NCI-H187 (cell line): ENCODE measurements at regions not wholly inside any gene's neighbourhood (a gene's known extent, or its start where the extent isn't known, plus 50 kb on each side); places are given as distances from the start of the nearest gene placed in this dataset.
"Not testable (repeated sequence)": the region's sequence is repeated elsewhere in the genome, so short reads cannot be mapped to it uniquely, and the experiment has no call there.

Source experiments
- DNase-seq, 2 experiments: peaks; one replicate each; lab custom pipeline; 2025; lab: John Stamatoyannopoulos, UW

- DNase-seq = no peak
Measured at GRCh38 chr7:140283472-140283871, 106.7 kb upstream of the KDM7A start.

DNA sequence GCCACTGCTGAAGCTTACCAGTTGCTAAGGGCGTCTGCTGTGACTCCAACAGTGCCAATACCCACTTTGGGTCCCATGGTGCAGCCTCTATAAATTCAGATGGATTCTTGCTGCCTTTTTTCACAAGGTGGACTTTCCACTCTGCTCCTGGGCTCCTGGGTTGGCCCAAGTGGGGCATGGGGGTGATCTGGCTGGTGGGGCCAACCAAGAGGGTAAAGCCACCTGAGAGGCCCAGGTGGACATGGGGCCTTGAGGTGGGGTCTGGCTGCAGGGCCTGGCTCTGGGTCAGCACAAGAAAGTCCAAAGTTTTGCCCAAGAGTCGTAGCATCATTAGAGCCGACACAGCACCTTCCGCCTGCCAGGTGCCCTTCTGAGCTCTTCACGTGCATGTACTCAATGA, 105.2 kb upstream of the KDM7A start:
- no peak for DNase-seq

DNA sequence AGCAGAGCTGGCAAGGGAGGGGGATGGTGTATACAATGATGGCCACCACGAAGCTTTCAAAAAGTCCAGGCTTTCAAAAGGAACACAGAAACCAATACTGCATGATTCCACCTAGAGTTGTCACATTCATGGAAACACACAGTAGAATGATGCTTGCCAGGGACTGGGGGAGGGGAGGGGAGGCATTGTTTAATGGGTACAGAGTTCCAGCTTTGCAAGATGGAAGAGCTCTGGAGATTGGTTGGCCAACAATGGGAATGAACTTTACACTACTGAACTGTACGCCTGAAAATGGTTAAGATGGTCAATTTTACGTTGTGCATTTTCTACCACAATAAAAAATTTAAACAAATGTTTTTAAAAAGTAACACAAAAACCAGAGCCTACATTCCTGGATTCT, 104.5 kb upstream of the KDM7A start:
- no peak for DNase-seq

GRCh38 chr7:140276001-140276400, 99.2 kb upstream of the KDM7A start:
- DNase-seq = no peak

DNA sequence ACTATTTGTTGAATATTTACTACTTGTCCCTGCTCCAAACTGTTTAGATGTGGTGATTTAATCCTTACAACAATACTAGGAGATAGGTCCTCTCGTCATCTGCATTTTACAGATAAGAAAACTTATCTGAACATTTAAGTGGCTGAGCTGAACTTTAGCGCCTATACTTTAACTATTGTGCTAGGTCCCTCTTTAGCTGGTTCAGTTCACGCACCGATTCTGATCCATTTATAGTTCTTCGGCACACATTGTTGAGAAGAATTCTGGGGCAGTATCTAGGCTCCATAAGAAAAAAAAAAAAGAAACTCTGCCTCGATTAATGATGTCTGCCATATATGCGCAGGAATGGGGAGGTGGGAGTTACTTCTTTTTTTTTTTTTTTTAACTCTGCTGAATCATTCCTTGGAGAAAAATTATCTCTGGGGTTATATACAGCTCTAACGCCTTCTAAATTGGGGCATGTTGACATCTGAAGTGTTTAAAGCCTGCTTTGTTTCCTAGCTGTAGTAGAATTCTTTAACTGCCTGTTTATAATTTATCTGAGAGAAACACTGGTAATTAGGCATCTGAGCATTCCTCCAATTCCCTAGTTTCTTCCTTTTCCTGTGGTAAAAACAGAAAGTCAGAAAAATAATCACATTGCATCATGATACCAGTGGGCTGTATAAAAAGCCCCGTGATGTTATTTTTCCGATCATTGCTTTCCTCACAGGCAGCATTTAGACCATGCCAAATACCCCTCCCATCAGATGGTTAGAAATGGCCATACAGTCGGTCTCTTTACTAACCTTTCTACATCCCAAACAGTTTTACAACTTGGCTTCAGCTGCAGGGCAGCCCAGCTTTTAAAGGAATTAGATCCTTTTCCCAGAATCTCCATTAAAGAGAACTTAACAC, 98.5 kb upstream of the KDM7A start:
- no peak for DNase-seq

- no peak for DNase-seq
Measured at GRCh38 chr7:140273417-140273816, 96.6 kb upstream of the KDM7A start.

DNA sequence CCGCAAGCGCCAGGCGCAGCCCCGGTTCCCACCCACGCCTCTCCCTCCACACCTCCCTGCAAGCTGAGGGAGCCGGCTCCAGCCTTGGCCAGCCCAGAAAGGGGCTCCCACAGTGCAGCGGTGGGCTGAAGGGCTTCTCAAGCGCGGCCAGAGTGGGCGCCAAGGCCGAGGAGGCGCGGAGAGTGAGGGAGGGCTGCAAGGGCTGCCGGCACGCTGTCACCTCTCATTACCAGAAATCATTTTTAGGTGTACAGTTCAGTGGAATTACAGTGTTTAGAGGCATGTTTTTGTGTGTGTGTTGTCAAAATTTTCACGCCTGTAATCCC, 94.8 kb upstream of the KDM7A start:
- not testable (repeated sequence) for DNase-seq

DNA sequence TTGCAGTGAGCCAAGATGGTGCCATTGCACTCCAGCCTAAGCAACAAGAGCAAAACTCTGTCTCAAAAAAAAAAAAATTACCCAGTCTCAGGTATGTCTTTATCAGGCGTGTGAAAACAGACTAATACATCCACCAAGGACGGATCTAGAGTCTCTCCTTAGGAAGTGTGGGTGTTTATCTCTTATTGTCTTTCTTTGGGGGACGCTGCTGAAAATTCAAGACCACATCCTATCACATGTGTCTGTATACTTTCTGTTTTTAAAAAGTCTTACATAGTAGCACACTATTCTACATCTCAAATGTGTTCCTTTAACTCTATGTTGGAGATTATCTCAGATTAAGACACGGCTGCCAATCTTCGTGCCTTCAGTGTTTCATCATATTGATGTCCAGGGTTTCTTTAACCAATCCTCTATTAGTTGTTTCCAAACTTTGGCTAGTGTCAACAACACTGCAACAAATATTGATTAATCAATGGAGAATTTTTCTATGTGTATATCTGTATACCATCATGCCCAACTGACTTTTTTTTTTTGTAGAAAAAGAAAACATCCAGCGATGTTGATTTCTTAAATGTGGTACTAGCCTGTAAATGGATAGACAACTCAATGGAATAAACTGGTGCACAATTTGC, 92.3 kb upstream of the KDM7A start:
- no peak for DNase-seq

DNA sequence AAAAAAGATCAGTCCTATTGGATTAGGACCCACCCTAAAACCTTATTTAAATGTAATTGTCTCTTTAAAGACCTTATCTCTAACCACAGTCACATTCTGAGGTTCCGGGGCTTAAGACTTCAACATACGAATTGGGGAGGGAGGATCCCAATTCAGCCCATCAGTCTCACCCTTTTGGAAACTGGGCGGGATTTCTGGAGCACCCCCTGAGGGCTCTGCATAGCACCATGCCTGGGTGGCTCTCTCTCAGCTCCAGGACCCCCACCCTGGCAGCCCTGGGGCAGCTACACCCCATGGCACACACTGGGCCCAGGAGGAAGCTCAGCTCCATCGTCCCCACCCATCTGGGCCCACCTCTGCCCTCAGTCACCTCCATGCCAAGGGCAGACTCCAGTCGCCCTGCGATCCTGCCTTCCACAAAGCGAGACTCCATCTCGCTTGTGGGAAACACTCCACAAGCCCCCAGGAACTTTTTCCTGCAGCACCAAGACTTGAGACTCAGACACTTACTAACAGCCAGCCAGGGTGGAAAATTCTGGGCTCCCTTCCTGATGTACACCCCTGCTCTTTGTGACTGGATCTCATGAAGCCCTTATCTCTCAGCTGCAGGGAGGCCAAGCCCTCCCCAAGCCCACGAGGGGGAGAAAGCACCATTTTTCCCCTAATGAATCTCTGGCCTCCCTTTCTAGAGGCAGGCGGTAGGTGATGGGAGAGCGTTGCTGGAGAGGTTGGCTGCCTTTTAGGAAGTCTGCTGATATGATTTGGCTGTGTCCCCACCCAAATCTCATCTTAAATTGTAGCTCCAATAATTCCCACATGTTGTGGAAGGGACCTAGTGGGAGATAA, 90.8 kb upstream of the KDM7A start:
- DNase-seq = no peak

DNA sequence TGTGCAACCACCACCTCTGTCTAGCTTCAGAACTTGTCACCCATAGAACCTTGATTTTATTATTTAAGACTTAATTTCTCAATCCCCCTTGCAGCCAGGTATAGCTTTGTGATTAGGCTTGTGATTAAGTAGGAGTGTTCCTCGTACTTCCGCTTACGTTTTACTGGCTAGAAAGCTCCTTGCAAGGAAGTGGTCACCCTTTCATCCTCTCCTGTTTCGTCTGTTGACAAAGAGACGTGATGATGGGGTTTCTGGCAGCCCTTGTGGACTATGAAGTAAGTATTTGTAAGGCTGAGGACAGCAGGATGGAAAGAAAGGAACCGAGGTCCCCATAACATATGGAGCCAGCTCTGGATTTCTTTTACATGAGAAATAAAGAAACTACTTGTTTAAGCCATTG, 86.5 kb upstream of the KDM7A start:
- DNase-seq = no peak

DNA sequence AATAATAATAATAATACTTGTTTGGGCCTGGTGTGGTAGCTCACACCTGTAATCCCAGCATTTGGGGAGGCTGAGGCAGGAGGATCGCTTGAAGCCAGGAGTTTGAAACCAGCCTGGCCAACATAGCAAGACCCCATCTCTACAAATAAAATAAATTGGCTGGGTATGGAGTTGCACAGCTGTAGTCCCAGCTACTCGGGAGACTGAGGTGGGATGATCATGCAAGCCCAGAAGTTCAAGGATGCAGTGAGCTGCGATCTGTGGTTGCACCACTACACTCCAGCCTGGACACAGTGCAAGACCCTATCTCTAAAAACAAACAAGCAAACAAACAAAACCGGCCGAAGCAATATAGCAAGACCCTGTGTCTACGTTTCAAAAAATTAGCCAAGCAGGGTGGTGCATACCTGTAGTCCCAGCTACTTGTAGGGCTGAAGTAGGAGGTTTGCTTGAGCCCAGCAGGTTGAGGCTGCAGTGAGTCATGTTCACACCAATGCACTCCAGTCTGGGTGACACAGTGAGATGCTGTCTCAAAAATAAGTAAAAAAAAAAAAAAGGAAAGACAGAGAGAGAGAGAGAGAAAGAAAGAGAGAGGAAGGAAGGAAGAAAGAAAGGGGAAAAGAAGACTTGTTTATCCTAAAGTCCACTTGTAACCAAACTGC, 85.6 kb upstream of the KDM7A start:
- no peak for DNase-seq

DNA sequence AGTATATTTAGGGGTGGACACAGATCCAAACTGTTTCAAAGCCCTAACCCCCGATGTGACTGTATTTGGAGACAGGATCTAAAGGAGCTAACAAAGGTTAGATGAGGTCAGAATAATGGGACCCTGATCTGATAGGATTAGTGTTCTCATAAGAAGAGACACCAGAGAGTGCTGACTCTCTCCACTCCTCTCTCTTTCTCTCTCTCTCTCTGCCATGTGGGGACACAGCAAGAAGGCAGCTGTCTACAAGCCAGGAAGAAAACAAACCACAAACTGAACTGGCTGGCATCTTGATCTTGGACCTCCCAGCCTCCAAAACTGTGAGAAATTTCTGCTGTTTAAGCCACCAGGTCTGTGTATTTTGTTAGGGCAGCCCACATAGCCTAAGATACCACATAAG, 84.7 kb upstream of the KDM7A start:
- DNase-seq = no peak

GRCh38 chr7:140261105-140261486, 84.3 kb upstream of the KDM7A start:
- no peak for DNase-seq

DNA sequence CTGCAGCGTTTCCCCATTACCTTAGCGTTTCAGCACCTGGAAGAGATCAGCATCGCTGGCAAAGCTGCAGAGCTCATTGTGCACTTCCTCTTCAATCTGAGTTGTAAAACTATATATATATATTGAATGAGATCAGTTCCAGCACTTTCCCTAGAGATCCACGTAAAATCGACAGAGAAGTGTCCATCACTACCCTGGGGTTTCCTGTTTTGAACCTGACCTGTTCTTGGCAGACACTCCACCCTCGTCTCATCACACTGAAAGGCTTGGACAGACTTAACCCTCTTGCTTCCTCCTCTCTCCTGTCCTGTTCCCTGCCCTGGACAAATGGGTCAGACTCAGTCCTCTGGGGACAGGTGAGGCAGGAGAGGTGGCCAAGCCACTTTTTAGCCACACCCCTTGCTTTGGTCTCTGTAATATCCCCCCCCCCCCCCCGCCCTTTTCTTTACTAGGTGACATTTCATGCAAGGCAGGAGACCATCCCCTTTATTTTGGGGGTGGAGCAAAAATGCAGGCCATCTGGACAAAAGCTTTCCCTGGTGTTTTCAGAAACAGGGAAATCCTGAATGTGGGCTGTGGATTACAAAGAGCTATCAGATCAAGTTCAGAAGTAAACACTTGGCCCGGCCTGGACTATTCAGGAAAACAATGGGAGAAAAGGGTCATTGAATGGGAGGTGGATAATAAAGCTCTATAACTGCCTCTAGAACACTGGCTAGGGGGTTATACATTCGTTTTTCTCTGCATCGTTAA, 83.7 kb upstream of the KDM7A start:
- peak; percentile 21 to 55 for DNase-seq

DNA sequence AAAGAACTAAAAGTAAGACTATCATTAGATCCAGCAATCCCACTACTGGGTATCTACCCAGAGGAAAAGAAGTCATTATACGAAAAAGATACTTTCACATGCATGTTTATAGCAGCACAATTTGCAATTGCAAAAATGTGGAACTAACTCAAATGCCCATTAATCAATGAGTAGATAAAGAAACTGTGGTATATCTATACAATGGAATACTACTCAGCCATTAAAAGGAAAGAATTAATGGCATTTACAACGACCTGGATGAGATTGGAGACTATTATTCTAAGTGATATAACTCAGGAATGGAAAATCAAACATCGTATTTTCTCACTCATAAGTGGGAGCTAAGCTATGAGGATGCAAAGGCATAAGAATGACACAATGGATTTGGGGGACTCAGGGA, 80.5 kb upstream of the KDM7A start:
- not testable (repeated sequence) for DNase-seq

GRCh38 chr7:140254976-140255375, 78.2 kb upstream of the KDM7A start:
- not testable (repeated sequence) for DNase-seq

- no peak for DNase-seq
Measured at GRCh38 chr7:140249036-140249806, 72.4 kb upstream of the KDM7A start.

GRCh38 chr7:140247559-140247958, 70.8 kb upstream of the KDM7A start:
- no peak for DNase-seq

GRCh38 chr7:140245611-140246105, 68.9 kb upstream of the KDM7A start:
- no peak for DNase-seq
